K562 (cell line): ENCODE measurements at regions not wholly inside any gene's neighbourhood (a gene's known extent, or its start where the extent isn't known, plus 50 kb on each side); places are given as distances from the start of the nearest gene placed in this dataset.

Experiments used
- ATAC-seq: fragments of 200-7000 bp; cut with Tn5 transposase; 3 replicates; pipeline ENCODE4 v1.9.1; 2020; ENCODE audit warnings: moderate library complexity
- BruUV-seq: library from RNA; stranded (reverse); fragments of 400-500 nt; replicated peaks from 2 replicates; lab custom pipeline; 2021; lab: Mats Ljungman, UMichigan
- CTCF ChIA-PET: fragments of 300-600 bp; formaldehyde crosslinking; extraction: SDS; loops from one replicate; lab custom pipeline; 2021; ENCODE audit warnings: low intra/inter-chr PET ratio; lab: Yijun Ruan, JAX
- POLR2A ChIA-PET: fragments of 300-600, 350-650 bp; sonication (Branson Sonifier 250); formaldehyde crosslinking; extraction: SDS; loops from one replicate; lab custom pipeline; 2021; ENCODE audit warnings: antibody characterized with exemption, inconsistent platforms; lab: Yijun Ruan, JAX
- DNase-seq, 4 experiments: peaks; one replicate each; pipeline versions ENCODE4 v3.0.0 to v3.0.0-alpha.2; 2011 to 2018; ENCODE audit warnings: low spot score in 3 of 4, mixed read lengths in 3 of 4; ENCODE audit errors: extremely low read depth in 1 of 4
- FAIRE-seq: peaks from 2 replicates; lab custom pipeline; 2011; peaks lifted over from hg19 to GRCh38; lab: Jason Lieb, UNC
- H2AFZ ChIP-seq: 2 replicates; pipeline ENCODE4 v1.6.0; 2011; ENCODE audit warnings: low read depth, low read length, control low read depth, inconsistent platforms
- H3K27ac ChIP-seq: fragments of 200-600 bp; 3 replicates; pipeline ENCODE4 v1.8.0; 2011; ENCODE audit warnings: low read depth, mild to moderate bottlenecking, control low read depth, inconsistent platforms, low read length, moderate library complexity, mixed read lengths; ENCODE audit errors: extremely low read depth
- H3K27me3 ChIP-seq, 2 experiments: fragments of 300-600 bp in 1 of 2; 2 replicates in 1 of 2; 3 replicates in 1 of 2; pipeline versions ENCODE4 v1.6.0 to v1.8.0; 2011; ENCODE audit warnings: inconsistent platforms in 2 of 2, low read length in 2 of 2, mild to moderate bottlenecking in 1 of 2, mixed read lengths in 1 of 2, moderate library complexity in 1 of 2; ENCODE audit not compliant: control insufficient read depth in 2 of 2, insufficient read depth in 2 of 2
- H3K36me3 ChIP-seq: fragments of 300-600 bp; 3 replicates; pipeline ENCODE4 v1.8.0; 2011; ENCODE audit warnings: mild to moderate bottlenecking, low read length, inconsistent platforms; ENCODE audit not compliant: control insufficient read depth, insufficient read depth
- H3K4me1 ChIP-seq, 2 experiments: fragments of 200-600 bp in 1 of 2; replicated peaks in 1 of 2; 2 replicates in 1 of 2; 3 replicates in 1 of 2; pipeline versions ENCODE4 v1.5.1 to v1.8.0; 2011; ENCODE audit warnings: inconsistent platforms in 2 of 2, low read length in 2 of 2, mild to moderate bottlenecking in 1 of 2, mixed read lengths in 1 of 2, moderate library complexity in 1 of 2; ENCODE audit not compliant: control insufficient read depth in 2 of 2, insufficient read depth in 2 of 2
- H3K4me2 ChIP-seq: 2 replicates; pipeline ENCODE4 v1.6.1; 2011; ENCODE audit warnings: low read length, control low read depth, inconsistent platforms, mixed read lengths; ENCODE audit not compliant: insufficient read depth
- H3K4me3 ChIP-seq: fragments of 200-600 bp; sonication (generic), shearing (Covaris generic); 2 replicates; pipeline ENCODE4 v1.5.1; 2016; ENCODE audit warnings: control low read depth, inconsistent platforms
- H3K79me2 ChIP-seq: fragments of 200-600 bp; 3 replicates; pipeline ENCODE4 v1.8.0; 2011; ENCODE audit warnings: low read length, inconsistent platforms; ENCODE audit not compliant: control insufficient read depth, insufficient read depth
- H3K9ac ChIP-seq, 2 experiments: 2 replicates each; pipeline versions ENCODE4 v1.6.0 to v1.6.1; 2011; ENCODE audit warnings: low read depth in 2 of 2, low read length in 2 of 2, control low read depth in 1 of 2, inconsistent platforms in 1 of 2, mild to moderate bottlenecking in 1 of 2, mixed read lengths in 1 of 2; ENCODE audit not compliant: insufficient read depth in 1 of 2
- H3K9me1 ChIP-seq: one replicate; pipeline ENCODE4 v1.6.0; 2011; ENCODE audit warnings: inconsistent platforms, mild to moderate bottlenecking, low read length, moderate library complexity; ENCODE audit not compliant: control insufficient read depth, insufficient read depth
- H3K9me3 ChIP-seq: replicated peaks from 2 replicates; pipeline ENCODE4 v1.5.1; 2011; ENCODE audit warnings: low read depth, low read length, inconsistent platforms; ENCODE audit not compliant: control insufficient read depth, insufficient read depth
- H4K20me1 ChIP-seq: replicated peaks from 2 replicates; pipeline ENCODE4 v1.6.1; 2011; ENCODE audit warnings: low read length, inconsistent platforms, mixed read lengths; ENCODE audit not compliant: control insufficient read depth, insufficient read depth
- CTBP1 ChIP-seq: fragments of 450-650 bp; IDR thresholded peaks from 2 replicates; pipeline ENCODE4 v1.6.1; 2016; ENCODE audit warnings: borderline replicate concordance
- CUX1 ChIP-seq: fragments of 200-800 bp; sonication (Bioruptor generic); IDR thresholded peaks from 2 replicates; pipeline ENCODE4 v1.6.1; 2016; ENCODE audit warnings: missing genetic modification characterization, missing compliant biosample characterization
- DNMT1 ChIP-seq: fragments of 450-650 bp; IDR thresholded peaks from 2 replicates; pipeline ENCODE4 v1.6.1; 2016; ENCODE audit warnings: antibody characterized with exemption, mild to moderate bottlenecking
- E2F4 ChIP-seq: sonication (generic); formaldehyde crosslinking; IDR thresholded peaks from 2 replicates; pipeline ENCODE4 v1.8.0; 2022; ENCODE audit warnings: mild to moderate bottlenecking, low read depth, missing genetic modification reagents
- E4F1 ChIP-seq: fragments of 250-450 bp; sonication (Bioruptor Pico); IDR thresholded peaks from 2 replicates; pipeline ENCODE4 v1.5.0; 2021; ENCODE audit warnings: mild to moderate bottlenecking, borderline replicate concordance
- HDAC1 ChIP-seq, 2 experiments: fragments of 450-650 bp; IDR thresholded peaks; 2 replicates each; pipeline ENCODE4 v1.6.1; 2016 to 2017; ENCODE audit warnings: inconsistent platforms in 1 of 2, mild to moderate bottlenecking in 1 of 2, moderate library complexity in 1 of 2
- HNRNPUL1 ChIP-seq: fragments of 200-400 bp; formaldehyde crosslinking; IDR thresholded peaks from 2 replicates; pipeline ENCODE4 v1.6.1; 2017; ENCODE audit warnings: low read length
- KLF16 ChIP-seq: IDR thresholded peaks from 2 replicates; pipeline ENCODE4 v1.6.1; 2016; ENCODE audit warnings: antibody characterized with exemption
- MAFG ChIP-seq: fragments of 450-650 bp; conservative IDR thresholded peaks from 2 replicates; pipeline ENCODE4 v1.6.1; 2016; ENCODE audit warnings: missing genetic modification characterization, missing compliant biosample characterization
- NONO ChIP-seq, 2 experiments: fragments of 200-400 bp in 1 of 2; fragments of 450-650 bp in 1 of 2; formaldehyde crosslinking in 1 of 2; IDR thresholded peaks; 2 replicates each; pipeline ENCODE4 v1.6.1; 2017; ENCODE audit warnings: low read depth in 2 of 2, mild to moderate bottlenecking in 2 of 2, moderate library complexity in 2 of 2, low read length in 1 of 2
- NR2C2 ChIP-seq, 2 experiments: fragments of 200-800 bp in 1 of 2; sonication (Bioruptor generic) in 1 of 2; sonication (generic) in 1 of 2; formaldehyde crosslinking in 1 of 2; IDR thresholded peaks; 2 replicates each; pipeline versions ENCODE4 v1.6.1 to v1.8.0; 2016 to 2022; ENCODE audit warnings: mild to moderate bottlenecking in 1 of 2, missing compliant biosample characterization in 1 of 2, missing genetic modification characterization in 1 of 2, missing genetic modification reagents in 1 of 2
- SMARCB1 ChIP-seq: IDR thresholded peaks from 2 replicates; pipeline ENCODE4 v1.6.1; 2011; ENCODE audit warnings: improper control_type of control experiment, low read depth; ENCODE audit not compliant: insufficient read length
- ZKSCAN1 ChIP-seq: fragments of 150-350 bp; IDR thresholded peaks from 2 replicates; pipeline ENCODE4 v1.6.1; 2016; ENCODE audit warnings: low read depth, low read length
- ZNF165 ChIP-seq: fragments of 250-450 bp; sonication (Bioruptor Pico); IDR thresholded peaks from 2 replicates; pipeline ENCODE4 v1.4.0; 2020; ENCODE audit warnings: borderline replicate concordance
- ZNF431 ChIP-seq: sonication (generic); formaldehyde crosslinking; IDR thresholded peaks from 2 replicates; pipeline ENCODE4 v1.8.0; 2022; ENCODE audit warnings: mild to moderate bottlenecking, missing genetic modification reagents
- ZNF507 ChIP-seq: conservative IDR thresholded peaks from 2 replicates; pipeline ENCODE4 v1.6.1; 2017; ENCODE audit warnings: missing genetic modification characterization, missing compliant biosample characterization
- WGBS: fragments of 100-300 bp; shearing (Covaris generic); methylation state at CpG from one replicate; pipeline ENCODE4 v1.1.6; 2016; ENCODE audit warnings: low coverage, mixed read lengths; ENCODE audit not compliant: insufficient coverage; ENCODE audit errors: missing lambda C conversion rate; 5-methylcytosine and 5-hydroxymethylcytosine counted together
- in situ Hi-C: fragments of 300-500 bp; cut with MboI; formaldehyde crosslinking; loops from 4 replicates; pipeline ENCODE4 v1.15.0; 2018; ENCODE audit warnings: inconsistent platforms, mixed read lengths
- intact Hi-C: fragments of 100-400 bp; cut with micrococcal nuclease; formaldehyde crosslinking; loops from 2 replicates; pipeline ENCODE4 v1.14.2; 2022

GRCh38 chr10:62461120-62461519 lies 87.0 kb downstream of the ZNF365 start:
- H3K9me1 ChIP-seq, result no peaks in the 10 kb centered on the region
- DNase-seq (no peak), FAIRE-seq (no peak), ATAC-seq (no peak)
- POLR2A ChIA-PET, result no interaction called here
- no peak overlapping the region for H3K9ac ChIP-seq
- in situ Hi-C loops (no loop called here), intact Hi-C loops (no loop called here)
- no peak overlapping the region for H3K4me2 ChIP-seq
- H3K27ac ChIP-seq, result no peak overlapping the region
- no peaks in the 10 kb centered on the region; a peak in 1 of 5 replicates for H3K27me3 ChIP-seq
- H2AFZ ChIP-seq, result no peak overlapping the region
- no peaks in the 10 kb centered on the region for H3K36me3 ChIP-seq
- 2% methylated on average over 8 of the region's 8 CpGs for WGBS
- no peaks in the 10 kb centered on the region for H4K20me1 ChIP-seq
- H3K4me1 ChIP-seq, result no peaks in the 10 kb centered on the region
- H3K4me3 ChIP-seq, result no peak overlapping the region
- BruUV-seq, result no TSS peak
- CTCF ChIA-PET, result no interaction called here
- no peaks in the 10 kb centered on the region for H3K79me2 ChIP-seq
- no peaks in the 10 kb centered on the region for H3K9me3 ChIP-seq
- TF ChIP-seq SMARCB1, result no peak
- no peak for TF ChIP-seq ZKSCAN1
- no peak for TF ChIP-seq KLF16
- TF ChIP-seq NONO (IDR thresholded peaks at IDR 0.05; ENCODE audit: low read depth in 2 of 2, low read length in 1 of 2), result no peak
- TF ChIP-seq DNMT1, result no peak
- TF ChIP-seq MAFG (tag), result no peak
- no peak for TF ChIP-seq E4F1 (CRISPR knock-in tag)
- TF ChIP-seq HNRNPUL1, result no peak
- no peak for TF ChIP-seq E2F4 (CRISPR knock-in tag)
- no peak for TF ChIP-seq ZNF431 (CRISPR knock-in tag)
- no peak for TF ChIP-seq CTBP1
- no peak for TF ChIP-seq CUX1 (CRISPR knock-in tag)
- TF ChIP-seq ZNF507 (tag), result no peak
- no peak for TF ChIP-seq HDAC1 (IDR thresholded peaks at IDR 0.05)
- TF ChIP-seq ZNF165 (CRISPR knock-in tag), result no peak
- no peak for TF ChIP-seq NR2C2 (CRISPR knock-in tag; IDR thresholded peaks at IDR 0.05)
- no peak for TF ChIP-seq NR2C2 (tag; IDR thresholded peaks at IDR 0.05)
